ENCODE measurements at regions not wholly inside any gene's neighbourhood (a gene's known extent, or its start where the extent isn't known, plus 50 kb on each side); places are given as distances from the start of the nearest gene placed in this dataset.

DNA sequence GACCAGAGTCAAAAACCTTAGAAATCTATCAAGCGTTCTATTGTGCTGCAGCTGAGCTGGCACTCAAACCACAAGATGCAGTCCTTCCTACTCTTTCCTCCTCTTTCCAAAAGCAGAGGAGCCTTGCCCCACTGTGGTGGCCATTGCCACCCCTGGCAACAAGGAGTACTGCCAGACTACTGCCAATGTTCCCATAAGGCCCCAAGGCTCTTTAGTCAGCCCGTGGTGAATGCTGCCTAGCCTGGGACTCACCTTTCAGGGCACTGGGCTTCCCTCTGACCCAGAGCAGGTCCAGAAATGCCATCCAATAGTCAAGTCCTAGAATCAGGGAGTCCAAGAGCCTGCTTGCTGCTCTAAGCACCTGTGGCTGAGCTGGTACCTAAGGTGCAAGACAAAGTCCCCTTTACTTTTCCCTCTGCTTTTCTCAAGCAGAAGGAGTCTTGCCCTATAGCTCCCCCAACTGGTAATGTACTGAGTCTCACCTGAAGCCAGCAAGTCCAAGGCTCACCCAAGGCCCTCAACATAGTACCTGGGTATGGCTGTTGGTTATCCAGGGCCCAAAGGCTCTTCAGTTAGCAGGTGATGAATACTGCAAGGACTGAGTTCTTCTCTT lies 219.4 kb downstream of the ATPSCKMT start:
- TF ChIP-seq, protein P1, sequence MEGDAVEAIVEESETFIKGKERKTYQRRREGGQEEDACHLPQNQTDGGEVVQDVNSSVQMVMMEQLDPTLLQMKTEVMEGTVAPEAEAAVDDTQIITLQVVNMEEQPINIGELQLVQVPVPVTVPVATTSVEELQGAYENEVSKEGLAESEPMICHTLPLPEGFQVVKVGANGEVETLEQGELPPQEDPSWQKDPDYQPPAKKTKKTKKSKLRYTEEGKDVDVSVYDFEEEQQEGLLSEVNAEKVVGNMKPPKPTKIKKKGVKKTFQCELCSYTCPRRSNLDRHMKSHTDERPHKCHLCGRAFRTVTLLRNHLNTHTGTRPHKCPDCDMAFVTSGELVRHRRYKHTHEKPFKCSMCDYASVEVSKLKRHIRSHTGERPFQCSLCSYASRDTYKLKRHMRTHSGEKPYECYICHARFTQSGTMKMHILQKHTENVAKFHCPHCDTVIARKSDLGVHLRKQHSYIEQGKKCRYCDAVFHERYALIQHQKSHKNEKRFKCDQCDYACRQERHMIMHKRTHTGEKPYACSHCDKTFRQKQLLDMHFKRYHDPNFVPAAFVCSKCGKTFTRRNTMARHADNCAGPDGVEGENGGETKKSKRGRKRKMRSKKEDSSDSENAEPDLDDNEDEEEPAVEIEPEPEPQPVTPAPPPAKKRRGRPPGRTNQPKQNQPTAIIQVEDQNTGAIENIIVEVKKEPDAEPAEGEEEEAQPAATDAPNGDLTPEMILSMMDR (IDR thresholded peaks at IDR 0.05) = no peak
- no peak for TF ChIP-seq EHF (CRISPR knock-in tag; IDR thresholded peaks at IDR 0.05)
- TF ChIP-seq KDM1A (IDR thresholded peaks at IDR 0.05; ENCODE audit: low read depth) = no peak
- no peak for TF ChIP-seq HOXB13 (CRISPR knock-in tag; IDR thresholded peaks at IDR 0.05; ENCODE audit: low read depth)
- TF ChIP-seq, protein P2, sequence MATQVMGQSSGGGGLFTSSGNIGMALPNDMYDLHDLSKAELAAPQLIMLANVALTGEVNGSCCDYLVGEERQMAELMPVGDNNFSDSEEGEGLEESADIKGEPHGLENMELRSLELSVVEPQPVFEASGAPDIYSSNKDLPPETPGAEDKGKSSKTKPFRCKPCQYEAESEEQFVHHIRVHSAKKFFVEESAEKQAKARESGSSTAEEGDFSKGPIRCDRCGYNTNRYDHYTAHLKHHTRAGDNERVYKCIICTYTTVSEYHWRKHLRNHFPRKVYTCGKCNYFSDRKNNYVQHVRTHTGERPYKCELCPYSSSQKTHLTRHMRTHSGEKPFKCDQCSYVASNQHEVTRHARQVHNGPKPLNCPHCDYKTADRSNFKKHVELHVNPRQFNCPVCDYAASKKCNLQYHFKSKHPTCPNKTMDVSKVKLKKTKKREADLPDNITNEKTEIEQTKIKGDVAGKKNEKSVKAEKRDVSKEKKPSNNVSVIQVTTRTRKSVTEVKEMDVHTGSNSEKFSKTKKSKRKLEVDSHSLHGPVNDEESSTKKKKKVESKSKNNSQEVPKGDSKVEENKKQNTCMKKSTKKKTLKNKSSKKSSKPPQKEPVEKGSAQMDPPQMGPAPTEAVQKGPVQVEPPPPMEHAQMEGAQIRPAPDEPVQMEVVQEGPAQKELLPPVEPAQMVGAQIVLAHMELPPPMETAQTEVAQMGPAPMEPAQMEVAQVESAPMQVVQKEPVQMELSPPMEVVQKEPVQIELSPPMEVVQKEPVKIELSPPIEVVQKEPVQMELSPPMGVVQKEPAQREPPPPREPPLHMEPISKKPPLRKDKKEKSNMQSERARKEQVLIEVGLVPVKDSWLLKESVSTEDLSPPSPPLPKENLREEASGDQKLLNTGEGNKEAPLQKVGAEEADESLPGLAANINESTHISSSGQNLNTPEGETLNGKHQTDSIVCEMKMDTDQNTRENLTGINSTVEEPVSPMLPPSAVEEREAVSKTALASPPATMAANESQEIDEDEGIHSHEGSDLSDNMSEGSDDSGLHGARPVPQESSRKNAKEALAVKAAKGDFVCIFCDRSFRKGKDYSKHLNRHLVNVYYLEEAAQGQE (IDR thresholded peaks at IDR 0.05) = no peak
- TF ChIP-seq RAD21 (conservative IDR thresholded peaks at IDR 0.05 in 1 of 2, IDR thresholded peaks at IDR 0.05 in 1 of 2) = peak in 1 of 2 experiments; percentile 50; a peak in 2 of 5 replicates
- no peak for TF ChIP-seq E2F6 (IDR thresholded peaks at IDR 0.05; ENCODE audit: borderline replicate concordance, low read depth)
- TF ChIP-seq HMGXB4 (CRISPR knock-in tag; IDR thresholded peaks at IDR 0.05; ENCODE audit: borderline replicate concordance) = no peak
- TF ChIP-seq POLR2A (IDR thresholded peaks at IDR 0.05; ENCODE audit: low read length) = no peak
- TF ChIP-seq RFX5 (IDR thresholded peaks at IDR 0.05) = no peak
